Neutrophil (primary cell): ENCODE measurements at regions not wholly inside any gene's neighbourhood (a gene's known extent, or its start where the extent isn't known, plus 50 kb on each side); places are given as distances from the start of the nearest gene placed in this dataset.

Source experiments
- H3K27ac ChIP-seq: fragments of 200-600 bp; sonication (generic); 2 replicates; pipeline ENCODE4 v1.5.1; 2016; ENCODE audit warnings: mild to moderate bottlenecking, moderate library complexity
- H3K27me3 ChIP-seq: fragments of 200-600 bp; sonication (generic); 2 replicates; pipeline ENCODE4 v1.6.0; 2016; ENCODE audit warnings: mild to moderate bottlenecking
- H3K36me3 ChIP-seq: fragments of 200-600 bp; sonication (generic); 2 replicates; pipeline ENCODE4 v1.5.1; 2017
- H3K4me1 ChIP-seq, 2 experiments: fragments of 200-600 bp in 1 of 2; sonication (generic) in 1 of 2; 1 replicate in 1 of 2; 2 replicates in 1 of 2; pipeline versions ENCODE4 v1.5.1 to v1.6.1; 2013 to 2016; ENCODE audit warnings: low read depth in 1 of 2, low read length in 1 of 2, mild to moderate bottlenecking in 1 of 2, moderate library complexity in 1 of 2; ENCODE audit not compliant: control insufficient read depth in 1 of 2, insufficient read depth in 1 of 2
- H3K4me3 ChIP-seq, 2 experiments: fragments of 200-600 bp in 1 of 2; sonication (generic) in 1 of 2; 1 replicate in 1 of 2; 2 replicates in 1 of 2; pipeline ENCODE4 v1.5.1; 2013 to 2016; ENCODE audit warnings: low read depth in 1 of 2, low read length in 1 of 2, mild to moderate bottlenecking in 1 of 2, moderate library complexity in 1 of 2
- H3K9me3 ChIP-seq: fragments of 200-600 bp; sonication (generic); 2 replicates; pipeline ENCODE4 v1.5.1; 2016
- TF ChIP-seq, protein P1 (sequence below): fragments of 200-600 bp; sonication (generic); IDR thresholded peaks from 2 replicates; pipeline ENCODE4 v1.5.1; 2016; ENCODE audit warnings: antibody characterized with exemption

DNA sequence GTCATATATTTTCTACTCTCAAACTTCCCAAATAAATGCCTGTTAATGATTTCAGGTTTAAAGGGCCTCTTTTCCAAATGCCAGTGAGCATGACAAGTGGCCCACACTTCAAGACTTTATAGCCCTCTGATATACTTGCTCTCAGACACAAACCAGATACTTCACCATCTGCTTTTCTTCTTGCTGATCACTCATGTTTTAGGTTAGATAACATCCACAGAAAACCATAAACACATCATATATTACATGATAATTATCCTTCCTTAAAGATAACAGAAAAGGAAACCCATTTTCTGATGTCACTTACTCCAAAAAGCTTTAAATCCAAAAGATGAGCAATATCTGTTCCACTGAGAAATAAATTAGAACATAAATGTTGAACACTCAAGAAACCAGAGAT is 723.5 kb downstream of the LTN1 start:
- no peaks in the 10 kb centered on the region for H3K9me3 ChIP-seq
- no peaks in the 10 kb centered on the region for H3K27me3 ChIP-seq
- TF ChIP-seq, protein P1, sequence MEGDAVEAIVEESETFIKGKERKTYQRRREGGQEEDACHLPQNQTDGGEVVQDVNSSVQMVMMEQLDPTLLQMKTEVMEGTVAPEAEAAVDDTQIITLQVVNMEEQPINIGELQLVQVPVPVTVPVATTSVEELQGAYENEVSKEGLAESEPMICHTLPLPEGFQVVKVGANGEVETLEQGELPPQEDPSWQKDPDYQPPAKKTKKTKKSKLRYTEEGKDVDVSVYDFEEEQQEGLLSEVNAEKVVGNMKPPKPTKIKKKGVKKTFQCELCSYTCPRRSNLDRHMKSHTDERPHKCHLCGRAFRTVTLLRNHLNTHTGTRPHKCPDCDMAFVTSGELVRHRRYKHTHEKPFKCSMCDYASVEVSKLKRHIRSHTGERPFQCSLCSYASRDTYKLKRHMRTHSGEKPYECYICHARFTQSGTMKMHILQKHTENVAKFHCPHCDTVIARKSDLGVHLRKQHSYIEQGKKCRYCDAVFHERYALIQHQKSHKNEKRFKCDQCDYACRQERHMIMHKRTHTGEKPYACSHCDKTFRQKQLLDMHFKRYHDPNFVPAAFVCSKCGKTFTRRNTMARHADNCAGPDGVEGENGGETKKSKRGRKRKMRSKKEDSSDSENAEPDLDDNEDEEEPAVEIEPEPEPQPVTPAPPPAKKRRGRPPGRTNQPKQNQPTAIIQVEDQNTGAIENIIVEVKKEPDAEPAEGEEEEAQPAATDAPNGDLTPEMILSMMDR = no peak
- no peaks in the 10 kb centered on the region for H3K36me3 ChIP-seq
- H3K4me3 ChIP-seq = no peak overlapping the region
- no peak overlapping the region for H3K27ac ChIP-seq
- H3K4me1 ChIP-seq = no peaks in the 10 kb centered on the region

DNA sequence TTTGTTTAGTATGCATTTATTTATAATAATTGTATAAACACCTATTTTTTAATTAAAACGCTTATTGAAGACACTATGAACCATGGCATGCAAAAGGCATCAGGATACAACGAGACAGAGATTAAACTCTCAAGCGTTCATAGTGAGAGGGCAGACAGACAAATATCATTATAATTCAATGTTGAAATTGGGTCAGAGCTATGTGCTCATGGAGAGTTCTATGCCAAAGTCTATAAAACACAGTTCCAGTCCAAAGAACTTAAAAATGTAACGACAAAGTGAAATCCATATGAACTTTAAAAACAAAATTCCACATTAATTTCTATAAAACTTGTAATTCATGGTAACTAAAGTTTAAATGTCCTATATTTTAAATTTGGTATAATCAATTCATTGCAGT is 724.0 kb downstream of the LTN1 start:
- H3K4me3 ChIP-seq = no peak overlapping the region
- no peak overlapping the region for H3K27ac ChIP-seq
- no peaks in the 10 kb centered on the region for H3K4me1 ChIP-seq
- no peaks in the 10 kb centered on the region for H3K9me3 ChIP-seq
- TF ChIP-seq, protein P1 = no peak
- no peaks in the 10 kb centered on the region for H3K36me3 ChIP-seq
- no peaks in the 10 kb centered on the region for H3K27me3 ChIP-seq

DNA sequence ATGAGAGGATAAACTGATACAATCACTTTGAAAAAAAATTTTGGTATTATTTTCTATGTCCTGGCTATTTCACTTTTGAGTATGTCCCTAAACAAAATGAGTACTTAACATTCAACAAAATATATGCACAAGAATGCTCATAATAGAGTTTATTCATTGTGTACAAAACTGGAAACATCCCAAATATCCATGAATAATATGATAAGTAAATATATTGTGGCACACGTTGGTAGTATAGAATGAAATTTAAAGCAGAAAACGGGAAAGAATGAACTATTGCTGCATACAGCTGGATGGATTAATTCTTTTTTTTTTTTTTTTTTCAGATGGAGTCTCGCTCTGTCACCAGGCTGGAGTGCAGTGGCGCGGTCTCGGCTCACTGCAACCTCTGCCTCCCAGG is 725.2 kb downstream of the LTN1 start:
- no peak overlapping the region for H3K4me3 ChIP-seq
- no peaks in the 10 kb centered on the region for H3K9me3 ChIP-seq
- TF ChIP-seq, protein P1 = no peak
- H3K27ac ChIP-seq = no peak overlapping the region
- no peaks in the 10 kb centered on the region for H3K4me1 ChIP-seq
- no peaks in the 10 kb centered on the region for H3K27me3 ChIP-seq
- no peaks in the 10 kb centered on the region for H3K36me3 ChIP-seq

DNA sequence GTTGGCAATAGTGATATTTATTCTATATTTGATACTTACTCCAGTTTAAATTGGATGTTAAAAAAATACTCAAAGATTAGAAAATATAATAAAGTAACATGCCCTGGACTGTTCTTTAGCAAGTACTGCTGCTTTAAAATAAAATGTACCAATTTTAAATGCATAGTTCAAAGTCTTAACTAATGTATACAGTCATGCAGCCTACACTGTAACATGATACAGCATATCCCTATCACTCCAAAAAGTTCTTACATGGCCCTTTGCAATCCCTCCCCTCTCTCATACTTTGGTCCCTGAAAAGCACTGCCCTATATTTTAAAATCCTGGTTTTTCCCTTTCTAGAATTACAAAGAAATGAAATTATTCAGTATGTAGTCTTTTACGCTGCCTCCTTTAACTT is 726.6 kb downstream of the LTN1 start:
- Histone ChIP-seq H3K36me3 (no peaks in the 10 kb centered on the region), H3K4me1 (no peaks in the 10 kb centered on the region), H3K27ac (no peak overlapping the region), H3K27me3 (no peaks in the 10 kb centered on the region), H3K9me3 (no peaks in the 10 kb centered on the region), H3K4me3 (no peak overlapping the region)
- TF ChIP-seq, protein P1 = no peak

DNA sequence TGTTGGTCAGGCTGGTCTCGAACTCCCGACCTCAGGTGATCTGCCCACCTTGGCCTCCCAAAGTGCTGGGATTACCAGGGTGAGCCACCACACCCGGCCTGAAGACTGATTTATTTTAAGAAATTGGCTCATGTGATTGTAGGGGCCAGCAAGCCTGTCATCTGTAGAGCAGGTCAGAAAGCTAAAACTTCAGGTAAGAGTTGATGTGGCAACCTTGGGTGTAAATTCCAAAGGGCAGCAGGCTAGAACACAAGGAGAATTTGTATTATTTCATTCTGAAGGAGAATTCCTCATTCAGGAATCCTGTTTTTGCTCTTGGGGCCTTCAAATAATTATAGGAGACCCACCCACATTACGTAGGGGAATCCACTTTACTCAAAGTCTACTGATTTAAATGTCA is 728.7 kb downstream of the LTN1 start:
- H3K27me3 ChIP-seq = no peaks in the 10 kb centered on the region
- no peaks in the 10 kb centered on the region for H3K4me1 ChIP-seq
- TF ChIP-seq, protein P1 = no peak
- H3K4me3 ChIP-seq = no peak overlapping the region
- H3K27ac ChIP-seq = no peak overlapping the region
- no peaks in the 10 kb centered on the region for H3K9me3 ChIP-seq
- no peaks in the 10 kb centered on the region for H3K36me3 ChIP-seq

DNA sequence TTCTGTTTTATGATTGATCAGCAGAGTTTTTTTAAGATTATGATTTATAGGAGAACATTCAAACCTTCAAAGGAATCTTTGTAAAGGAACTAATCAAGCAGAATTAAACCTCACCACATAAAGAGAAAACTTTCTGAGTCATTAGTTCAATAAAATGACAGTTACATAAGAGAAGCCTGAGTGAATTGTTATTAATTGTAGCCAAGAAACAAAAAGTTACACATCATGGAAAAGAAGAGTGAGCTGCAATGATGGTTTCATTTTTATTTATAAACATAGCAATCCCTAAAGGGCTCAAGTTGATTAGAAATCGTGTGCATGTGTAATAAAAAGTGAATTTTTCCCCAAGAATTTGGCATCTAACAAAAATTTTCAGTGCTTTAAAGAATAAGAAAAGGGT is 731.4 kb downstream of the LTN1 start:
- Histone ChIP-seq H3K36me3 (no peaks in the 10 kb centered on the region), H3K9me3 (no peaks in the 10 kb centered on the region), H3K4me3 (no peak overlapping the region), H3K27ac (no peak overlapping the region), H3K4me1 (no peaks in the 10 kb centered on the region), H3K27me3 (no peaks in the 10 kb centered on the region)
- TF ChIP-seq, protein P1 = no peak
